ACC112 (cell line): ENCODE measurements at regions not wholly inside any gene's neighbourhood (a gene's known extent, or its start where the extent isn't known, plus 50 kb on each side); places are given as distances from the start of the nearest gene placed in this dataset.
"Not testable (repeated sequence)": the region's sequence is repeated elsewhere in the genome, so short reads cannot be mapped to it uniquely, and the experiment has no call there.

Experiments
- H2AFZ ChIP-seq: fragments of 200-600 bp; sonication (generic); one replicate; pipeline ENCODE4 v1.6.0; 2017; ENCODE audit warnings: antibody characterized with exemption, low read length; ENCODE audit not compliant: unreplicated experiment
- H3K27ac ChIP-seq: fragments of 200-600 bp; sonication (generic); 2 replicates; pipeline ENCODE4 v1.5.1; 2014; ENCODE audit warnings: low read depth, mild to moderate bottlenecking, antibody characterized with exemption, low read length, moderate library complexity
- H3K27me3 ChIP-seq: fragments of 200-600 bp; sonication (generic); 2 replicates; pipeline ENCODE4 v1.6.1; 2014; ENCODE audit warnings: mild to moderate bottlenecking, antibody characterized with exemption, low read length, moderate library complexity, mixed read lengths; ENCODE audit not compliant: insufficient read depth
- H3K36me3 ChIP-seq: fragments of 200-600 bp; sonication (generic); 2 replicates; pipeline ENCODE4 v1.6.1; 2016; ENCODE audit warnings: mild to moderate bottlenecking, antibody characterized with exemption, low read length, moderate library complexity, mixed read lengths; ENCODE audit not compliant: insufficient read depth
- H3K4me1 ChIP-seq: fragments of 200-600 bp; sonication (generic); one replicate; pipeline ENCODE4 v1.6.1; 2016; ENCODE audit warnings: low read length, mixed read lengths; ENCODE audit not compliant: insufficient read depth, unreplicated experiment, control insufficient read depth
- H3K4me3 ChIP-seq: fragments of 200-600 bp; sonication (generic); 2 replicates; pipeline ENCODE4 v1.5.1; 2014; ENCODE audit warnings: mild to moderate bottlenecking, low read depth, low read length
- H3K79me2 ChIP-seq: fragments of 200-600 bp; sonication (generic); one replicate; pipeline ENCODE4 v1.6.0; 2016; ENCODE audit warnings: low read length; ENCODE audit not compliant: control insufficient read depth, unreplicated experiment, insufficient read depth

DNA sequence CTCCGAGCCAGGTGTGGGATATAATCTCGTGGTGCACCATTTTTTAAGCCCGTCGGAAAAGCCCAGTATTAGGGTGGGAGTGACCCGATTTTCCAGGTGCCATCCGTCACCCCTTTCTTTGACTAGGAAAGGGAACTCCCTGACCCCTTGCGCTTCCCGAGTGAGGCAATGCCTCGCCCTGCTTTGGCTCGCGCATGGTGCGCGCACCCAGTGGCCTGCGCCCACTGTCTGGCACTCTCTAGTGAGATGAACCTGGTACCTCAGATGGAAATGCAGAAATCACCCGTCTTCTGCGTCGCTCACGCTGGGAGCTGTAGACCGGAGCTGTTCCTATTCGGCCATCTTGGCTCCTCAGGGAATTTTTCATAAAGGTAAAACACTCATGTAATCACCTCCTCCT, 63.9 kb downstream of the RWDD3 start:
- not testable (repeated sequence) for H3K4me3 ChIP-seq, H3K36me3 ChIP-seq, H2AFZ ChIP-seq, H3K27ac ChIP-seq, H3K4me1 ChIP-seq, H3K79me2 ChIP-seq
- peaks cover 24% of the 10 kb centered on the region; the same call in 1 of the 2 replicates for H3K27me3 ChIP-seq

GRCh38 chr1:95301091-95301490, 67.1 kb downstream of the RWDD3 start:
- H3K4me1 ChIP-seq: no peaks in the 10 kb centered on the region
- no peaks in the 10 kb centered on the region for H3K79me2 ChIP-seq
- no peak overlapping the region for H2AFZ ChIP-seq
- no peak overlapping the region for H3K27ac ChIP-seq
- H3K27me3 ChIP-seq: peaks cover 47% of the 10 kb centered on the region
- no peak overlapping the region for H3K4me3 ChIP-seq
- no peaks in the 10 kb centered on the region for H3K36me3 ChIP-seq

GRCh38 chr1:95301614-95302013, 67.6 kb downstream of the RWDD3 start:
- Histone ChIP-seq H3K36me3 (no peaks in the 10 kb centered on the region), H3K79me2 (no peaks in the 10 kb centered on the region), H3K27ac (no peak overlapping the region), H3K4me1 (no peaks in the 10 kb centered on the region), H2AFZ (no peak overlapping the region), H3K27me3 (peaks cover 52% of the 10 kb centered on the region), H3K4me3 (no peak overlapping the region)

- Histone ChIP-seq H3K36me3 (no peaks in the 10 kb centered on the region), H2AFZ (no peak overlapping the region), H3K4me3 (no peak overlapping the region)
Observed at GRCh38 chr1:95304803-95305202, 70.8 kb downstream of the RWDD3 start.

GRCh38 chr1:95308276-95309030, 74.4 kb downstream of the RWDD3 start:
- peaks cover 68% of the 10 kb centered on the region for H3K27me3 ChIP-seq
- no peak overlapping the region for H3K4me3 ChIP-seq
- no peak overlapping the region for H2AFZ ChIP-seq
- H3K36me3 ChIP-seq: no peaks in the 10 kb centered on the region
- H3K79me2 ChIP-seq: no peaks in the 10 kb centered on the region
- H3K4me1 ChIP-seq: no peaks in the 10 kb centered on the region
- H3K27ac ChIP-seq: no peak overlapping the region

More at GRCh38 chr1:95304803-95305202, 70.8 kb downstream of the RWDD3 start:
- H3K27me3 ChIP-seq: peaks cover 65% of the 10 kb centered on the region
- H3K79me2 ChIP-seq: no peaks in the 10 kb centered on the region
- H3K4me1 ChIP-seq: no peaks in the 10 kb centered on the region
- H3K27ac ChIP-seq: no peak overlapping the region

DNA sequence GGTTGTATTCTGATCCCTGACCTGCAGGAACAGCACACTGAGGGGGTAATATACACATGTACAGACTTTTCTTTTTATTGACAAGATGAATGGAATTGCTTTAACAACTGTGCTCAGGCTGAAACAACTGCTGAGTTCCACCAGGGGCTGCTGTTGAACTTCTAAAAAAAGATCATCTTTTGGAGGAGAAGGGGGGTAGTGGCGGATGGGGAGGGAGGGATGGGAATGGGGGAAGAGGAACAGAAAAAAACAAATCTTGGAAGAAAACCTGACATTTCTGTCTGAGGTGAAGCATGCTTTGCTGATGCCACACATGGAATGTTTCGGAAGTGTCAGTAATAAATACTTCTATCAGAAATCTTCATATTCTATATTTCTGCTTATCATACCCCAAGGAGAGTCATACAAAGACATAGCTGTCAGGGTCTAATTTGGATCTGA, 75.0 kb downstream of the RWDD3 start:
- Histone ChIP-seq H3K27ac (no peak overlapping the region), H3K36me3 (no peaks in the 10 kb centered on the region), H3K4me1 (no peaks in the 10 kb centered on the region), H2AFZ (no peak overlapping the region), H3K4me3 (no peak overlapping the region), H3K79me2 (no peaks in the 10 kb centered on the region), H3K27me3 (peaks cover 64% of the 10 kb centered on the region)

- no peaks in the 10 kb centered on the region for H3K36me3 ChIP-seq
- H3K4me1 ChIP-seq: no peaks in the 10 kb centered on the region
- H3K79me2 ChIP-seq: no peaks in the 10 kb centered on the region
- H3K27ac ChIP-seq: no peak overlapping the region
- H2AFZ ChIP-seq: no peak overlapping the region
- H3K27me3 ChIP-seq: peaks cover 50% of the 10 kb centered on the region
- H3K4me3 ChIP-seq: no peak overlapping the region
Observed at GRCh38 chr1:95311014-95311413, 77.0 kb downstream of the RWDD3 start.

DNA sequence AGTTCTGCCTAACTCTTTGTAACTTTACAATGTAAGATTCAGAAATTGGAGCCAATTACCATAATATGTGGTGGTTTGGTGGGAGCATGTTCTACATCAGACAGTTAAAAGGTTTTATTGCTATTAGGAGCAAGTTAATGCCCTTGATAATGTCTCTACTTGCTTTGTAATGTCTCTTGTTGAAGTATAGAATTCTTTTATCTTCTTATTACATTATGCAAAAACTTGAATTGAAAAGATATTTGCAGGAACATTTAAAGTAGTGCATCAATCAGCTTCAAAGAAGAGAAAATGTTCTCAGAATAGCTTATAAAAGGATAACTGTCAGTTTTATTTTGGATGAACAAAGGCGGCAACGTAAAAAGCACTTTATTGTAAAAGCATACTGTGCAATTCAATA, 77.8 kb downstream of the RWDD3 start:
- Histone ChIP-seq H2AFZ (no peak overlapping the region), H3K27ac (no peak overlapping the region), H3K4me3 (no peak overlapping the region), H3K4me1 (no peaks in the 10 kb centered on the region), H3K79me2 (no peaks in the 10 kb centered on the region), H3K27me3 (peaks cover 43% of the 10 kb centered on the region), H3K36me3 (no peaks in the 10 kb centered on the region)

- Histone ChIP-seq H3K36me3 (no peaks in the 10 kb centered on the region), H3K27ac (no peak overlapping the region), H3K27me3 (peaks cover 43% of the 10 kb centered on the region), H3K4me1 (no peaks in the 10 kb centered on the region), H3K79me2 (no peaks in the 10 kb centered on the region), H3K4me3 (no peak overlapping the region), H2AFZ (no peak overlapping the region)
Observed at GRCh38 chr1:95312181-95312580, 78.2 kb downstream of the RWDD3 start.

GRCh38 chr1:95313527-95313926, 79.5 kb downstream of the RWDD3 start:
- H3K27me3 ChIP-seq: peaks cover 37% of the 10 kb centered on the region
- H3K4me3 ChIP-seq: no peak overlapping the region
- H3K27ac ChIP-seq: no peak overlapping the region
- no peaks in the 10 kb centered on the region for H3K4me1 ChIP-seq
- no peaks in the 10 kb centered on the region for H3K79me2 ChIP-seq
- no peak overlapping the region for H2AFZ ChIP-seq
- H3K36me3 ChIP-seq: no peaks in the 10 kb centered on the region

DNA sequence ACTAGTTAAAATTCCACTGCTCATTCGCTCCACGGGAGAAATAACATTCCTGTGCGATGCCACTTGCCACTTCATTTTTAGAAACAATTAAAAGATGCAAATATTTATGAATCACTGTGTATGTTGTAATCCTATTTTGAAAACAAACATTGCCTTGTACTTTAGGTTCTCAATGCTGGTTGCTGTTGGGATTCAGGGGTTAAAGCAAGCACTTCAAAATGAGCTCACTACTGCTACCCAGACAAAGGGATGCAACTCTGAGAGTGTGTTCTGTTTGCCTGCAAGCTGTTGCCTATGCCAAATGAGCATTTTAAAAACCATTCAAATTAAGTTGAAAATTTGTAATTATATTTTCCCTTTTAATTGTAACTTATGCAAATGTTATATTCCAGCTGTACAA, 87.5 kb downstream of the RWDD3 start:
- Histone ChIP-seq H3K27ac (no peak overlapping the region), H3K36me3 (no peaks in the 10 kb centered on the region), H2AFZ (no peak overlapping the region), H3K27me3 (peaks cover 66% of the 10 kb centered on the region), H3K4me3 (no peak overlapping the region), H3K4me1 (no peaks in the 10 kb centered on the region), H3K79me2 (no peaks in the 10 kb centered on the region)
